Breast epithelium (tissue), 4 donors: ENCODE measurements at regions not wholly inside any gene's neighbourhood (a gene's known extent, or its start where the extent isn't known, plus 50 kb on each side); places are given as distances from the start of the nearest gene placed in this dataset.

Source experiments
- DNase-seq, 2 donors: peaks; one replicate each; pipeline ENCODE4 v3.0.0-alpha.2; 2019; ENCODE audit warnings: low spot score in 2 of 2
- H3K27ac ChIP-seq, 2 donors: fragments of 200-600 bp; sonication (generic) in 1 of 2; one replicate each; pipeline ENCODE4 v1.5.1; 2016 to 2019; ENCODE audit warnings: mild to moderate bottlenecking in 1 of 2
- H3K27me3 ChIP-seq, 2 donors: fragments of 200-600 bp; sonication (generic) in 1 of 2; one replicate each; pipeline versions ENCODE4 v1.5.1 to v1.6.0; 2017 to 2019; ENCODE audit warnings: control low read depth in 1 of 2, mild to moderate bottlenecking in 1 of 2
- H3K36me3 ChIP-seq: fragments of 200-600 bp; one replicate; pipeline ENCODE4 v1.5.1; 2019
- H3K4me1 ChIP-seq, 2 donors: fragments of 200-600 bp; sonication (generic); one replicate each; pipeline ENCODE4 v1.5.1; 2016 to 2019; ENCODE audit warnings: control low read depth in 1 of 2
- H3K4me3 ChIP-seq, 3 donors: fragments of 200-600 bp; sonication (generic); 1 replicate in 2 of 3; 2 replicates in 1 of 3; pipeline ENCODE4 v1.5.1; 2016 to 2019; ENCODE audit warnings: mild to moderate bottlenecking in 3 of 3, moderate library complexity in 2 of 3
- H3K9me3 ChIP-seq, 2 donors: fragments of 200-600 bp; sonication (generic) in 1 of 2; one replicate each; pipeline ENCODE4 v1.5.1; 2016 to 2019; ENCODE audit warnings: control low read depth in 1 of 2
- POLR2A ChIP-seq: fragments of 450-650 bp; IDR thresholded peaks from one replicate; pipeline ENCODE4 v1.6.1; 2016; ENCODE audit warnings: antibody characterized with exemption, mild to moderate bottlenecking, moderate library complexity
- POLR2AphosphoS5 ChIP-seq, 3 donors: sonication (generic); formaldehyde crosslinking; IDR thresholded peaks; one replicate each; pipeline ENCODE4 v1.6.1; 2017; ENCODE audit warnings: antibody characterized with exemption in 3 of 3
- intact Hi-C: fragments of 100-400 bp; cut with DNase I; formaldehyde crosslinking; loops from one replicate; pipeline ENCODE4 v1.15.1; 2023; ENCODE audit warnings: low total_unique reads
- TF ChIP-seq, protein P1 (sequence below), 3 donors: fragments of 450-650 bp; IDR thresholded peaks; one replicate each; pipeline ENCODE4 v1.5.1; 2016 to 2017; ENCODE audit warnings: antibody characterized with exemption in 3 of 3, mild to moderate bottlenecking in 3 of 3, moderate library complexity in 3 of 3

DNA sequence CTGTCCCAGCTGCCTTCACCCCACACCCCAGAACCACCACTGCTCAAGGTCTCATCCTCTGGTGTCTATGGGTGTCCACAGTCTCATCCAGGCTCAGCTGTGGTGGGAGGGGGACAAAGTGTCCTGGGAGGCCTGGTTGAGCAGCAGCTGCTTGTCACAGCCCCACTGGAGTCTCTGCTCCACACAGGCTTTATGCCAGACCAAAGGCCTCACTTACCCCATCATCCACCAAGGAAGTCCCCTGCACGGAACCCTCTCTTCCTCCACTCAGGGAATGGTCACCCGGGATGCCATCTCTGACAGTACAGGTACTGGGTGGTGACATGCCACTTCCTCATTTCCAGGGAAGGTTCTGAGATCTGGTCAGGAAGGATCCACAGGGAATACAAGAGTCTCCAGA is 925.4 kb upstream of the ZNF722 start:
- Histone ChIP-seq H3K27ac (no peak overlapping the region), H3K4me1 (no peaks in the 10 kb centered on the region), H3K27me3 (no peaks in the 10 kb centered on the region), H3K9me3 (peaks cover 3 to 73% of the 10 kb centered on the region in 2 donors), H3K36me3 (no peaks in the 10 kb centered on the region), H3K4me3 (no peak overlapping the region)
- no peak for DNase-seq
- intact Hi-C loops, result no loop called here
- TF ChIP-seq POLR2A (no peak), POLR2AphosphoS5 (IDR thresholded peaks at IDR 0.05) (no peak)
- TF ChIP-seq, protein P1, sequence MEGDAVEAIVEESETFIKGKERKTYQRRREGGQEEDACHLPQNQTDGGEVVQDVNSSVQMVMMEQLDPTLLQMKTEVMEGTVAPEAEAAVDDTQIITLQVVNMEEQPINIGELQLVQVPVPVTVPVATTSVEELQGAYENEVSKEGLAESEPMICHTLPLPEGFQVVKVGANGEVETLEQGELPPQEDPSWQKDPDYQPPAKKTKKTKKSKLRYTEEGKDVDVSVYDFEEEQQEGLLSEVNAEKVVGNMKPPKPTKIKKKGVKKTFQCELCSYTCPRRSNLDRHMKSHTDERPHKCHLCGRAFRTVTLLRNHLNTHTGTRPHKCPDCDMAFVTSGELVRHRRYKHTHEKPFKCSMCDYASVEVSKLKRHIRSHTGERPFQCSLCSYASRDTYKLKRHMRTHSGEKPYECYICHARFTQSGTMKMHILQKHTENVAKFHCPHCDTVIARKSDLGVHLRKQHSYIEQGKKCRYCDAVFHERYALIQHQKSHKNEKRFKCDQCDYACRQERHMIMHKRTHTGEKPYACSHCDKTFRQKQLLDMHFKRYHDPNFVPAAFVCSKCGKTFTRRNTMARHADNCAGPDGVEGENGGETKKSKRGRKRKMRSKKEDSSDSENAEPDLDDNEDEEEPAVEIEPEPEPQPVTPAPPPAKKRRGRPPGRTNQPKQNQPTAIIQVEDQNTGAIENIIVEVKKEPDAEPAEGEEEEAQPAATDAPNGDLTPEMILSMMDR (IDR thresholded peaks at IDR 0.05), result no peak

DNA sequence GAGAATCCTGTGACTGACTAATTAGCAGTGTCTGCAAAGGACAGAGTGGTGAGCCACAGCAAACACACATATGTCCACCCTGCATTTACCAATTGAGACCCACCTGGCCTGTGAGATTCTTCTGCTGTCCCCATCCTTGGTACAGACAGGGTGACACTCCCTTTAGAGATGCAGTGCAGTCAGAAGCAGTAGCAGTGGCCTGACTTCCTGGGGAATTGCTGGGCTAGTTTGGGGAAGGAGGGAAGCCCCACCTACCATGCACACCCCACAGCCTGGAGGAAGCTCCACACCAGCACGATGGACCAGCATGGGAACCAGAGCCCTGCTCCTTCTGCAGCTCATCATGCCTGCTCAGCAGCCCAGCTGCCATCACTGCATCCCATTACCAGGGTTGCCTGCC is 924.9 kb upstream of the ZNF722 start:
- no peak for DNase-seq
- intact Hi-C loops, result no loop called here
- no peak for TF ChIP-seq POLR2AphosphoS5 (IDR thresholded peaks at IDR 0.05)
- TF ChIP-seq POLR2A, result no peak
- TF ChIP-seq, protein P1 (IDR thresholded peaks at IDR 0.05), result no peak
- Histone ChIP-seq H3K36me3 (no peaks in the 10 kb centered on the region), H3K27ac (no peak overlapping the region), H3K27me3 (no peaks in the 10 kb centered on the region), H3K9me3 (peaks cover 0 to 73% of the 10 kb centered on the region in 2 donors), H3K4me1 (no peaks in the 10 kb centered on the region), H3K4me3 (no peak overlapping the region)

DNA sequence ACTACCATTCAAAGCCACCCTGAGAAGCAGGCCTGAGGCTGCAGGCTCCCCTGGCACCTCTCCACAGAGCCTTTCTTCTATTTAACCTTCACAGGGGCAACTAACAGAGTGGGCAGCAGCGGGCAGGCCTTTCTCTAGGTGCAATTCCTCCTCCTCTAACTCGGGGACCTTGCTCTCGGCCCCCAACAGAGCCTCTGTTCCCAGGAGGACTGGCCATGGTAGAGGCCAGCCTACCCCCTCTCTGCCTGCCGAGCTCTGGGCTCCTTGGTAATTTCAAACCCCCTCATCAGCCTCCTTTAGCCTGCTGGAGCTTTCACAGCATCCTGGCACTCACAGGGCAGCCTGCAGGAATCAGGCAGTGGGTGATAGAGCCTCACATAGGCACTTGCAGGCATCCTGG is 920.8 kb upstream of the ZNF722 start:
- H3K9me3 ChIP-seq, result peaks cover 3 to 78% of the 10 kb centered on the region in 2 donors

DNA sequence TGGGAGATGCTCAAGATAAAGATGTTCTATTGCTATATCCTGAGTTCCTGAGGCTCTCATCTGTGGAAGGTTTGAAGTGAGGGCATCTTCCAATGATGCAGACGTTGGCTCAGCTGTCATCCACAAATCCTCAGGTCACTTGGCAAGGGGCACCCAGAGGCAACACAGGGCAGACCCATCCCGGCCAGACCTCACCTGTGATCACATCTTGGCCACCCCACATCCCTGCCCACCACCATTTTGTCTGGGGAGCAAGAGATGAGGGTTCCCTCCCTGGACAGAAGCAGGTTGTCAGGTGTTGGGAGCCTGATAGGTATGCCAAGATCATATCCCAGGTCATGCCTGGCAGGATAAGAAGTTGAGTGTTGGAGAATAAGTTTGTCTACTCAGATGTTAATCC is 918.2 kb upstream of the ZNF722 start:
- no peak for DNase-seq
- Histone ChIP-seq H3K36me3 (no peaks in the 10 kb centered on the region), H3K27ac (no peak overlapping the region), H3K4me1 (no peaks in the 10 kb centered on the region), H3K27me3 (no peaks in the 10 kb centered on the region), H3K4me3 (no peak overlapping the region), H3K9me3 (peaks cover 14 to 82% of the 10 kb centered on the region in 2 donors)
- intact Hi-C loops, result no loop called here
- TF ChIP-seq POLR2AphosphoS5 (IDR thresholded peaks at IDR 0.05) (no peak), POLR2A (no peak)
- TF ChIP-seq, protein P1 (IDR thresholded peaks at IDR 0.05), result no peak

More for the DNA sequence above, 920.8 kb upstream of the ZNF722 start:
- no peak for TF ChIP-seq POLR2A
- TF ChIP-seq, protein P1 (IDR thresholded peaks at IDR 0.05), result no peak
- no peak for TF ChIP-seq POLR2AphosphoS5 (IDR thresholded peaks at IDR 0.05)
- H3K27me3 ChIP-seq, result no peaks in the 10 kb centered on the region
- H3K4me1 ChIP-seq, result no peaks in the 10 kb centered on the region
- no peak overlapping the region for H3K27ac ChIP-seq
- no peak for DNase-seq
- no peaks in the 10 kb centered on the region for H3K36me3 ChIP-seq
- no peak overlapping the region for H3K4me3 ChIP-seq
- intact Hi-C loops, result no loop called here

DNA sequence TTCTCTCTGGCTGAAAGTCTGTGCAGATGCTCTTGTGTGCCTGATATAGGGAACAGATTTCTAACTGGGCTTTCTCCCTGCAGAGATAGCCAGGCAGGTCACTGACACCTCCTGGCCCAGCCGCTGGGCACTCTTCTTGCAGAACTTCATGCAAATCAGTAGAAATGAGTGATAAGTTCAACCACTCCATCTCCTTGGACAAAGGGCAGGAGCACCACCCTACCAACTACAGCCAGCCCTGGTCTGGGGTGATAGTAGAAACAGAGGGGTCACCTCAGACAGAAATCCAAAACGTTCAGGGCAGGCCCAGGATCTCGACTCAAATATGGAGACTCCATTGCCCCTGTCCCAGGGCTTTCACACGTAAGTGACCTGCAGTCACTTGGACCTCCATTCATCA is 917.8 kb upstream of the ZNF722 start:
- TF ChIP-seq, protein P1 (IDR thresholded peaks at IDR 0.05), result no peak
- TF ChIP-seq POLR2A (no peak), POLR2AphosphoS5 (IDR thresholded peaks at IDR 0.05) (no peak)
- Histone ChIP-seq H3K27me3 (no peaks in the 10 kb centered on the region), H3K4me1 (no peaks in the 10 kb centered on the region), H3K9me3 (peaks cover 14 to 77% of the 10 kb centered on the region in 2 donors), H3K36me3 (no peaks in the 10 kb centered on the region), H3K27ac (no peak overlapping the region), H3K4me3 (no peak overlapping the region)
- DNase-seq, result no peak
- intact Hi-C loops, result no loop called here
